PC-9 (cell line): ENCODE measurements at regions not wholly inside any gene's neighbourhood (a gene's known extent, or its start where the extent isn't known, plus 50 kb on each side); places are given as distances from the start of the nearest gene placed in this dataset.
"Not testable (repeated sequence)": the region's sequence is repeated elsewhere in the genome, so short reads cannot be mapped to it uniquely, and the experiment has no call there.

Experiments
- BruUV-seq: library from RNA; stranded (reverse); fragments of 400-500 nt; replicated peaks from 2 replicates; lab custom pipeline; 2021; lab: Mats Ljungman, UMichigan
- CTCF ChIA-PET: fragments of 300-600 bp; sonication (Branson Sonifier 250); formaldehyde crosslinking; loops from one replicate; lab custom pipeline; 2022; ENCODE audit warnings: antibody characterized with exemption; lab: Charles Lee
- POLR2A ChIA-PET: fragments of 300-600 bp; sonication (Branson Sonifier 250); formaldehyde crosslinking; loops from one replicate; lab custom pipeline; 2022; ENCODE audit warnings: antibody characterized with exemption; ENCODE audit not compliant: unreplicated experiment; lab: Charles Lee
- DNase-seq, 2 experiments: peaks; one replicate each; pipeline versions ENCODE4 v3.0.0 to v3.0.0-alpha.2; 2015 to 2022; ENCODE audit warnings: mixed read lengths in 1 of 2
- H2AFZ ChIP-seq: fragments of 200-600 bp; sonication (generic); 2 replicates; pipeline ENCODE4 v1.8.1; 2017; ENCODE audit warnings: antibody characterized with exemption
- H3F3A ChIP-seq: fragments of 200-600 bp; sonication (generic); 2 replicates; pipeline ENCODE4 v1.8.1; 2017; ENCODE audit warnings: antibody characterized with exemption, mild to moderate bottlenecking, low read depth; ENCODE audit not compliant: insufficient read depth
- H3K27ac ChIP-seq: fragments of 200-600 bp; sonication (generic); 2 replicates; pipeline ENCODE4 v1.6.1; 2016; ENCODE audit warnings: mixed run types
- H3K27me3 ChIP-seq: fragments of 200-600 bp; sonication (generic); 2 replicates; pipeline ENCODE4 v1.6.1; 2016; ENCODE audit warnings: low read depth, mixed run types; ENCODE audit not compliant: insufficient read depth
- H3K36me3 ChIP-seq: fragments of 200-600 bp; sonication (generic); 2 replicates; pipeline ENCODE4 v1.6.1; 2016; ENCODE audit warnings: low read depth, mixed run types
- H3K4me1 ChIP-seq: fragments of 200-600 bp; sonication (generic); replicated peaks from 2 replicates; pipeline ENCODE4 v1.6.1; 2016; ENCODE audit warnings: mixed run types; ENCODE audit not compliant: insufficient read depth
- H3K4me2 ChIP-seq: fragments of 200-600 bp; sonication (generic); 2 replicates; pipeline ENCODE4 v1.6.1; 2017; ENCODE audit warnings: mixed run types
- H3K4me3 ChIP-seq: fragments of 200-600 bp; sonication (generic); 2 replicates; pipeline ENCODE4 v1.6.1; 2016; ENCODE audit warnings: mixed run types
- H3K79me2 ChIP-seq: fragments of 200-600 bp; sonication (generic); 2 replicates; pipeline ENCODE4 v1.6.1; 2017; ENCODE audit warnings: low read depth, mixed run types
- H3K9me2 ChIP-seq: fragments of 200-600 bp; sonication (generic); 2 replicates; pipeline ENCODE4 v1.8.1; 2017; ENCODE audit warnings: mild to moderate bottlenecking; ENCODE audit not compliant: insufficient read depth
- H3K9me3 ChIP-seq: fragments of 200-600 bp; sonication (generic); 2 replicates; pipeline ENCODE4 v1.8.1; 2016; ENCODE audit warnings: low read depth; ENCODE audit not compliant: insufficient read depth
- H4K20me1 ChIP-seq: fragments of 200-600 bp; sonication (generic); 2 replicates; pipeline ENCODE4 v1.8.1; 2017; ENCODE audit not compliant: insufficient read depth
- intact Hi-C: fragments of 100-400 bp; cut with micrococcal nuclease; formaldehyde crosslinking; loops from one replicate; pipeline ENCODE4 v1.10.0; 2022; ENCODE audit not compliant: unreplicated experiment

- H3K4me2 ChIP-seq, H4K20me1 ChIP-seq, H3K4me1 ChIP-seq, H3K27ac ChIP-seq, H3F3A ChIP-seq, DNase-seq, H3K4me3 ChIP-seq, H3K79me2 ChIP-seq, H2AFZ ChIP-seq, intact Hi-C loops, BruUV-seq, H3K9me3 ChIP-seq, POLR2A ChIA-PET, H3K36me3 ChIP-seq, H3K27me3 ChIP-seq, CTCF ChIA-PET, H3K9me2 ChIP-seq: not testable (repeated sequence)
Measured at GRCh38 chr1:800397-800796, 113.9 kb upstream of the OR4F16 start.

DNA sequence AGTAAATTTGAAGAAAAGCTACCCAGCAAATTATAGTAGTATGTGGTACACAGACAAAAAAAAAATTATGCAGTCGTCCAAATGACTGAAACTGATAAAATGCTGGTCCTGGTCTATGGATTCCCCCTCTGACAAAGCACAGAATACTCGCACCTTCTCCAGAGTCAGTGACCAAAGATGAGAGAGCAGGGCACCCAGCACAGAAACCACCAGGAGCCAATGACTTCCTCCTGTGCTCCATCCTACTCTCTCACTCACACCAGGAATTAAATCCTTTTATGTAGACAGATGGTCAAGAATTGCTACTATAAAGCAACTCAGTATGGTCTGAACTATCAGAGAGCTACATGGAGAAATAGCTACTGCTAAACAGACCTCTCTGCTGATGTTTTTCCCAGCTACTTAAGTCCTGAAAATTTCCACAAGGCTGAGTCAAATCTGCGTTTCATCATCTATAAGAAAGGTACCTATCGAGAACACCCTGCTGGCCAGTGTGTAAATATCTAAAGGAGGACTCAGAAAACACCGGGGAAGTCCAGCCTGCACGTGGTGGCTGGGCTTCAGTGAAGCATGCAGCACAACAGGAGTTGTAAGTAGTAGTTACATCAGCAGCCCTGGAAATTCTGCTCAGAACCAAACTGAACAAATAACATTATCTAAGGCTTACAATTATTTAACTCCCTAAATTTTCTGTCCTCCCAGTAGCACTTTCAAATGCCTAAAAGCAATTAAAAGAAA is 118.1 kb upstream of the OR4F16 start:
- H3K79me2 ChIP-seq, POLR2A ChIA-PET, BruUV-seq: not testable (repeated sequence)

GRCh38 chr1:805310-805709 is 118.4 kb upstream of the SAMD11 start:
- H3K36me3 ChIP-seq, H3K27me3 ChIP-seq, H3K4me1 ChIP-seq, intact Hi-C loops, H4K20me1 ChIP-seq, H3K9me3 ChIP-seq, POLR2A ChIA-PET, H3K9me2 ChIP-seq, CTCF ChIA-PET, H3K79me2 ChIP-seq, H2AFZ ChIP-seq, H3K27ac ChIP-seq, H3F3A ChIP-seq, BruUV-seq, H3K4me2 ChIP-seq, DNase-seq, H3K4me3 ChIP-seq: not testable (repeated sequence)

More for the DNA sequence above, 118.1 kb upstream of the OR4F16 start:
- H3K9me2 ChIP-seq, H2AFZ ChIP-seq, H3K4me1 ChIP-seq, H3K27ac ChIP-seq, H3K27me3 ChIP-seq, CTCF ChIA-PET, H4K20me1 ChIP-seq, H3K9me3 ChIP-seq, intact Hi-C loops, H3K4me2 ChIP-seq, H3F3A ChIP-seq, H3K36me3 ChIP-seq, DNase-seq, H3K4me3 ChIP-seq: not testable (repeated sequence)

- BruUV-seq, H3K27ac ChIP-seq, DNase-seq, CTCF ChIA-PET, H3K27me3 ChIP-seq, H2AFZ ChIP-seq, H3K9me3 ChIP-seq, H3K9me2 ChIP-seq, H3K4me1 ChIP-seq, H3K4me3 ChIP-seq, intact Hi-C loops, H3K4me2 ChIP-seq, H3K36me3 ChIP-seq, H3F3A ChIP-seq, H3K79me2 ChIP-seq, POLR2A ChIA-PET, H4K20me1 ChIP-seq: not testable (repeated sequence)
Measured at GRCh38 chr1:807066-807465, 116.7 kb upstream of the SAMD11 start.

DNA sequence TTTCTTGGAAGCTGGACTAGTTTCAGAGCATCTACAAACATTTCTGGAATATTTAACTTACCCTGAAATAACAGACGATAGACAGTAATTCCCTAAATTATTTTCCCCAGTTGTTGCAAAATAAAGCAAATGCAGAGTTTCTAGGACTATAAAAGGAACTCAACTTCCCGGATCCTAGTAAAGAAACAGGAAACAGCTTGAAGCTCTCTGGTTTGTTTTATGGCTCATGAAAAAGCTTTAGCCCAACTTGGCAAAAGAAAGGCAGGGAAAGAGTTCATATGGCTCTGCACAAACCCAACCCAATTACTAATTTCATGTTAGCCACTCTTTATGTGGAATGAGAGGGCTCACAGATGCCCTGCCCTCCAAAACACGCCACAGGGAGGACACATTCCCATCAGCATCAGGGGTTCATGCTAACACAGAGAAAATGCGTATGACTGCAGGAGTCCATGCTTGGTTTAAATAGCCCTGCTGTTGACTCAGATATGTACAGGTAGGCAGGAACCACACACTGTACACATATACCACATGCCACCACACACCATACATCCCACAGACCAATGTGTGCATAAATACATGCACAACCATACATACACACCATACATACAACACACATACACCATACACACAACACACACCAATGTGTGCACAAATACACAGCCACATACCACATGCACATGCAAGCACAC is 115.9 kb upstream of the SAMD11 start:
- H3K36me3 ChIP-seq, CTCF ChIA-PET, H2AFZ ChIP-seq, H3F3A ChIP-seq, intact Hi-C loops, H3K9me3 ChIP-seq, H3K4me3 ChIP-seq, H4K20me1 ChIP-seq, H3K9me2 ChIP-seq, H3K27ac ChIP-seq, BruUV-seq, H3K4me2 ChIP-seq, POLR2A ChIA-PET, H3K27me3 ChIP-seq, DNase-seq, H3K4me1 ChIP-seq, H3K79me2 ChIP-seq: not testable (repeated sequence)

DNA sequence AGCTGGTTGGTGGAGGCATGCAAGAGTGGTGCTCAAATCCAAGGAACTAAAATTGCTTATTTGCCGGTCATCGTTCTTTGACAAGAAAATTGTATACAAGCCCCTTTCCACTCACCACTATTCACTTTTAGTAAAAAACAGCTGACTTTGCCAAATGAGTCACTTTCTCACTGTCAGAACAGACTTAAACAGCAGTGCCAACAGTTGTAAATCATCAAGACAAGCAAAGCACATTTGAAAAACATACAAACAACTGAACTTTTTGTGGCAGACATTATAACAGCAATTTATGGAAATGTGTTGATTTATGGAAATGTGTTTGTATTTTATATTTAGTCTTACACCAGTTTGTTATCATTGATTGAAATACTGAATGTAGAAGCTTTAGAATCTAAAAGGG is 112.8 kb upstream of the SAMD11 start:
- H3K27me3 ChIP-seq, H3K36me3 ChIP-seq, H3K9me2 ChIP-seq, CTCF ChIA-PET, H2AFZ ChIP-seq, H3K9me3 ChIP-seq, H4K20me1 ChIP-seq, POLR2A ChIA-PET, H3K4me3 ChIP-seq, H3F3A ChIP-seq, H3K27ac ChIP-seq, H3K79me2 ChIP-seq, intact Hi-C loops, DNase-seq, H3K4me2 ChIP-seq, BruUV-seq, H3K4me1 ChIP-seq: not testable (repeated sequence)

DNA sequence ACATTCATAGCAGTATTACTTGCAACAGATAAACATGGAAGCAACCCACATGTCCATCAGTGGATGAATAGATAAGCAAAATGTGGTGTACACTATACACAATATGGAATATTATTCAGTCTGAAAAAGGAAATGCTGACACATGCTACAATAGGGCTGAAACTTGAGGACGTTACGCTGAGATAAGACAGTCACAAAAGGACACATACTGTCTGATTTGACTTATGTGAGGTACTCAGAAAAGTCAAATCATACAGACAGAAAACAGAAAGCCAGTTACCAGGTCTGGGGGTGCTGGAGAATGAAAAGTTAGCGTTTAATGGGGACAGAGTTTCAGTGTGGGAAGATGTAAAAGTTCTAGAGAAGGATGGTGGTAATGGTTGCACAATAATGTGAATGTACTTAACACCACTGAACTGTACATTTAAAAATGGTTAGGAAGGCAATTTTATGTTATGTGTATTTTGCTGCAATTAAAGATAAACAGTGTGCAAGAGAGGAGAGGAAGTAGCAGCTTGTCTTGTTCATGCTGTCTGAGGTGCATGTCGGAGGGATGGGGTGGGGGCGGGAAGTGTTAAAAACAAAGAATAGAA is 111.1 kb upstream of the SAMD11 start:
- H3K4me1 ChIP-seq, H4K20me1 ChIP-seq, H3K27ac ChIP-seq, DNase-seq, H2AFZ ChIP-seq, CTCF ChIA-PET, intact Hi-C loops, H3K36me3 ChIP-seq, H3K4me3 ChIP-seq, H3K9me2 ChIP-seq, H3K27me3 ChIP-seq, BruUV-seq, H3K4me2 ChIP-seq, H3F3A ChIP-seq, H3K79me2 ChIP-seq, H3K9me3 ChIP-seq: not testable (repeated sequence)
- POLR2A ChIA-PET: interaction anchor here (0.6 kb wide), 1 partner anchor 744 kb away, joined by 6 read pairs; no protein-coding TSS in a partner anchor
